Tibial nerve (tissue), 4 donors: ENCODE measurements at regions not wholly inside any gene's neighbourhood (a gene's known extent, or its start where the extent isn't known, plus 50 kb on each side); places are given as distances from the start of the nearest gene placed in this dataset.

Experiments used
- DNase-seq, 2 donors: peaks; one replicate each; pipeline ENCODE4 v3.0.0-alpha.2; 2019; ENCODE audit warnings: low spot score in 2 of 2
- H3K27ac ChIP-seq, 4 donors: fragments of 200-600 bp; sonication (generic) in 3 of 4; one replicate each; pipeline ENCODE4 v1.5.1; 2017 to 2019; ENCODE audit warnings: mild to moderate bottlenecking in 1 of 4
- H3K27me3 ChIP-seq, 2 donors: fragments of 200-600 bp; sonication (generic) in 1 of 2; one replicate each; pipeline versions ENCODE4 v1.5.1 to v1.6.0; 2017 to 2019
- H3K36me3 ChIP-seq, 3 donors: fragments of 200-600 bp; sonication (generic); one replicate each; pipeline ENCODE4 v1.5.1; 2018 to 2019
- H3K4me1 ChIP-seq, 4 donors: fragments of 200-600 bp; sonication (generic) in 3 of 4; one replicate each; pipeline ENCODE4 v1.5.1; 2017 to 2019
- H3K4me3 ChIP-seq, 4 donors: fragments of 200-600 bp; sonication (generic) in 3 of 4; one replicate each; pipeline ENCODE4 v1.5.1; 2017 to 2019; ENCODE audit warnings: mild to moderate bottlenecking in 1 of 4, moderate library complexity in 1 of 4
- H3K9me3 ChIP-seq, 4 donors: fragments of 200-600 bp; sonication (generic) in 3 of 4; one replicate each; pipeline ENCODE4 v1.5.1; 2017 to 2019
- CTCF ChIP-seq, 5 experiments: fragments of 200-600 bp in 3 of 5; fragments of 450-650 bp in 2 of 5; sonication (generic) in 3 of 5; IDR thresholded peaks; one replicate each; pipeline ENCODE4 v1.5.1; 2016 to 2019; ENCODE audit warnings: antibody characterized with exemption in 5 of 5, mild to moderate bottlenecking in 3 of 5, moderate library complexity in 2 of 5
- EP300 ChIP-seq, 2 donors: sonication (generic); formaldehyde crosslinking; IDR thresholded peaks; one replicate each; pipeline ENCODE4 v1.6.1; 2017; ENCODE audit warnings: antibody characterized with exemption in 2 of 2, mild to moderate bottlenecking in 1 of 2
- POLR2A ChIP-seq, 2 donors: fragments of 450-650 bp; IDR thresholded peaks; one replicate each; pipeline ENCODE4 v1.6.1; 2017; ENCODE audit warnings: antibody characterized with exemption in 2 of 2, mild to moderate bottlenecking in 2 of 2, moderate library complexity in 2 of 2
- WGBS, 2 donors: methylation state at CpG; one replicate each; pipeline ENCODE4 v1.1.5; 2018; 5-methylcytosine and 5-hydroxymethylcytosine counted together

DNA sequence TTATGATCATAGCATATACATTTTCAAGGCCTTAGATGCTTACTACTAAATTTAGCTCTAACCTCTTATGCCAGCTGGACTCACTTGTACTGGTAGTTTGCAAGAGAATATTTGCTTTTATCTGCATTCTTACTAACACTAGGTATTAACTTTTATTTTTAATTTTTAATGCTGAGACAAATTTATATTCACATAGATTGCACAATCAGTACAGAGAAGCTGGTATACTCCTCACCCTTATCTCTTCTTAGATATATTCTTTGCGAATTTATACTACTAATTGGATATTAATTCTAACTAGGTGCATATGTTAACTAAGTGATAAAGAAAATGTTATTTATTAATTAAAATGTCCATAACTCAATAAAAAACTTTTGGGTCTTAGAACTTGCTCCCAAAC, 561.8 kb upstream of the PRMT6 start:
- Histone ChIP-seq H3K9me3 (no peaks in the 10 kb centered on the region), H3K27me3 (no peaks in the 10 kb centered on the region), H3K27ac (no peak overlapping the region), H3K36me3 (no peaks in the 10 kb centered on the region), H3K4me3 (no peak overlapping the region), H3K4me1 (no peaks in the 10 kb centered on the region)
- DNase-seq: no peak
- TF ChIP-seq POLR2A (IDR thresholded peaks at IDR 0.05) (no peak), EP300 (IDR thresholded peaks at IDR 0.05) (no peak), CTCF (IDR thresholded peaks at IDR 0.05) (no peak)
- 96 to 97% methylated on average over 1 of the region's 1 CpG for WGBS, 2 donors

DNA sequence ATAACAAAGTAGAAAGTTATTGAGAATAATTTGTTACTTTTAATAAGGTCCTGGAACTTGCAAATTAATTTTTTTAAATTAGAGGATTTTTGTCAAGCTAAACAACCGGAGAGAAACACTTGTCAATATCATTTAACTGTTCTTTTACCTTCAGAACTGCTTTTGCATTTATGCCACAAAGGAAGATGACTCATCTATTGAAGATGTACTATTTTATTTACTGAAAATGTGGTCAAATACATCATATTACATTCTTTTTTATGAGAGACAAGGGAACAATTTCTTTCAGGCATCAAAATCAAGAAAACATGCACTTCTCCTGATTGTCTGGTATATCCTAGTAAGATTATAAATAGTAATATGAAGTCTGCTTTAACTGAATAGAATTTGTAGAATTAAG, 558.2 kb upstream of the PRMT6 start:
- WGBS, 2 donors: 79 to 82% methylated on average over 1 of the region's 1 CpG
- Histone ChIP-seq H3K27ac (no peak overlapping the region), H3K4me1 (no peaks in the 10 kb centered on the region), H3K36me3 (no peaks in the 10 kb centered on the region), H3K4me3 (no peak overlapping the region), H3K27me3 (no peaks in the 10 kb centered on the region), H3K9me3 (no peaks in the 10 kb centered on the region)
- no peak for DNase-seq
- no peak for TF ChIP-seq EP300 (IDR thresholded peaks at IDR 0.05)
- no peak for TF ChIP-seq POLR2A (IDR thresholded peaks at IDR 0.05)
- TF ChIP-seq CTCF (IDR thresholded peaks at IDR 0.05): no peak

DNA sequence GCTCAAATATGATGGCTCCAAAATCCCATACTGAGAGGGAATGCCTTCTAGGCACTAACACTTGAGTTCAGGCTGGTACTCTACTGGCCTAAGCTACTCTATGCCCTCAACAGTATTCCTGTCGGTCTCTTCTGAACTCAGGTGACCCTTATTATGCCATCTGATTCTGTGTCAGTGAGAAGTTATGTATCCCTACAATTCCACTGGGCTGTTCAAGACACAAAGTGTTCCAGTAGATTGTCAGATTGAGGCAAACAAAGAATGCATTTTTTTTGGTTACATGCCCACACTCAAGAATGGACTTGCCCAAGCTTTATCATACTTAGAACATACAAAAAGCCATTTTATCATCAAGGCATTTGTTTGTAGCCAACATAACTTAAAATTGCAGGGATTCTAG, 553.8 kb upstream of the PRMT6 start:
- Histone ChIP-seq H3K4me1 (no peaks in the 10 kb centered on the region), H3K27ac (no peak overlapping the region), H3K9me3 (no peaks in the 10 kb centered on the region), H3K27me3 (no peaks in the 10 kb centered on the region), H3K4me3 (no peak overlapping the region), H3K36me3 (no peaks in the 10 kb centered on the region)
- 59 to 65% methylated on average over 1 of the region's 1 CpG for WGBS, 2 donors
- no peak for TF ChIP-seq CTCF (IDR thresholded peaks at IDR 0.05)
- no peak for TF ChIP-seq POLR2A (IDR thresholded peaks at IDR 0.05)
- TF ChIP-seq EP300 (IDR thresholded peaks at IDR 0.05): no peak
- DNase-seq: no peak

DNA sequence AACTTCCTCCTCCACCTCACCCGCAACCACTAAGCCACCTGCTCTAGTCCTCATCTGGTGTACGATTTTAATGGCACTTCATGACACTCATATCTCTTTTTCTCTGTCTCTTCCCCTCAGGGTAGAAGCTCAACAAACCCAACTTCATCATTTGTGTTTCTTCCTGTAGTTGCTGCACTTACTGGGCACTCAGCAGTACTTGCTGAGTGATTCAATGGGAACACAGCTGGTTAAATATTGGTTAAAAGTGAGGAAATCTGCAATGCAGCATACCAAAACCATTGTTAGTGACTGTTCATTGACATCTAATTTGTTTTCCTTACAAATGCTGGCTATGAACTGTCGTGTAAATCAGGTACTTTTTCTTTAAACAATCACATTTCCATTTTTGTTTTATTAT, 541.1 kb upstream of the PRMT6 start:
- no peak for DNase-seq
- no peaks in the 10 kb centered on the region for H3K9me3 ChIP-seq
- TF ChIP-seq POLR2A (IDR thresholded peaks at IDR 0.05) (no peak), EP300 (IDR thresholded peaks at IDR 0.05) (no peak), CTCF (IDR thresholded peaks at IDR 0.05) (no peak)
- H3K36me3 ChIP-seq: no peaks in the 10 kb centered on the region
- no peak overlapping the region for H3K4me3 ChIP-seq
- WGBS, 2 donors: 68 to 78% methylated on average over 3 of the region's 3 CpGs
- H3K27ac ChIP-seq: no peak overlapping the region
- H3K27me3 ChIP-seq: no peaks in the 10 kb centered on the region
- no peaks in the 10 kb centered on the region for H3K4me1 ChIP-seq

DNA sequence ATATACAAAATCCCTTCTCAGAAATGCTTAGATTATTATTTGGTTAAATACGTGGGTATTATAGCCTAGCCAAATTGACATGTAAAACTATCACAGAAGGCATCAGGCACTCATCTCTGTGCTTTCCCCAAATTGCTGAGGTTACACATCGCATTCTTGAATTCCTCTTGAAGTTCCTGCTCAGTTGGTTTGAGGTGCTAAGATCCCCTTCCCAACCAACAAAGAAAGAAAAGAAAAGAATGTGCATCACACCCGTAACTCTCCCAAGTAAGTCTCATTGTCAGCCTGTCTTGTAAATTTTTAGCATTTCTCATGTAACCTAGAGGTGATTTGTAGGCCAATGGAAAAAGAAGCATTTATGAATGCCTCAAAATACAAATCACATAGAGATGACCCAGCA, 539.2 kb upstream of the PRMT6 start:
- Histone ChIP-seq H3K27ac (no peak overlapping the region), H3K27me3 (no peaks in the 10 kb centered on the region), H3K4me1 (no peaks in the 10 kb centered on the region), H3K4me3 (no peak overlapping the region), H3K36me3 (no peaks in the 10 kb centered on the region), H3K9me3 (no peaks in the 10 kb centered on the region)
- 82 to 85% methylated on average over 3 of the region's 3 CpGs for WGBS, 2 donors
- TF ChIP-seq POLR2A (IDR thresholded peaks at IDR 0.05): no peak
- no peak for TF ChIP-seq CTCF (IDR thresholded peaks at IDR 0.05)
- TF ChIP-seq EP300 (IDR thresholded peaks at IDR 0.05): no peak
- DNase-seq: no peak
